ENCODE measurements at regions not wholly inside any gene's neighbourhood (a gene's known extent, or its start where the extent isn't known, plus 50 kb on each side); places are given as distances from the start of the nearest gene placed in this dataset.
A peak's percentile ranks its signal among the peaks of the same experiment; 100 is the strongest.

GRCh38 chr6:26161322-26161721, 74.1 kb downstream of the HFE start:
- Histone ChIP-seq H3K4me2 (ENCODE audit: low read depth, low read length, poor library complexity, severe bottlenecking) (no peak overlapping the region), H2AFZ (ENCODE audit: low read length) (no peak overlapping the region), H3K27me3 (ENCODE audit: insufficient read depth, low read length, poor library complexity, severe bottlenecking) (no peaks in the 10 kb centered on the region), H3K4me1 (ENCODE audit: insufficient read depth, low read length, poor library complexity, severe bottlenecking) (peaks cover 19% of the 10 kb centered on the region), H3K4me3 (ENCODE audit: low read length, poor library complexity, severe bottlenecking) (no peak overlapping the region), H3K9ac (ENCODE audit: low read depth, low read length, poor library complexity, severe bottlenecking) (no peak overlapping the region), H3K79me2 (ENCODE audit: insufficient read depth, low read length) (peaks cover 31% of the 10 kb centered on the region), H3K36me3 (ENCODE audit: insufficient read depth, low read length) (no peaks in the 10 kb centered on the region), H3F3A (ENCODE audit: low read depth) (peaks cover 19% of the 10 kb centered on the region), H3K9me3 (ENCODE audit: insufficient read depth, low read depth, low read length) (no peaks in the 10 kb centered on the region), H4K20me1 (ENCODE audit: insufficient read depth, low read length, poor library complexity, severe bottlenecking) (peaks cover 4% of the 10 kb centered on the region), H3K9me2 (replicated peaks; ENCODE audit: low read depth, low read length) (no peaks in the 10 kb centered on the region)
- no peak for TF ChIP-seq CTCF (conservative IDR thresholded peaks at IDR 0.05; ENCODE audit: low read length)
- TF ChIP-seq EZH2phosphoT487 (IDR thresholded peaks at IDR 0.05; ENCODE audit: borderline replicate concordance), result no peak

- H3K9me2 ChIP-seq (replicated peaks; ENCODE audit: low read depth, low read length), result no peaks in the 10 kb centered on the region
- TF ChIP-seq EZH2phosphoT487 (IDR thresholded peaks at IDR 0.05; ENCODE audit: borderline replicate concordance) (no peak), CTCF (conservative IDR thresholded peaks at IDR 0.05; ENCODE audit: low read length) (no peak)
- peaks cover 10% of the 10 kb centered on the region for H3F3A ChIP-seq (ENCODE audit: low read depth)
- H3K79me2 ChIP-seq (ENCODE audit: insufficient read depth, low read length), result peaks cover 35% of the 10 kb centered on the region
- no peak overlapping the region for H2AFZ ChIP-seq (ENCODE audit: low read length)
- no peak overlapping the region for H3K4me3 ChIP-seq (ENCODE audit: low read length, poor library complexity, severe bottlenecking)
- H3K9ac ChIP-seq (ENCODE audit: low read depth, low read length, poor library complexity, severe bottlenecking), result no peak overlapping the region
- peaks cover 4% of the 10 kb centered on the region for H4K20me1 ChIP-seq (ENCODE audit: insufficient read depth, low read length, poor library complexity, severe bottlenecking)
- peaks cover 22% of the 10 kb centered on the region for H3K4me1 ChIP-seq (ENCODE audit: insufficient read depth, low read length, poor library complexity, severe bottlenecking)
- H3K9me3 ChIP-seq (ENCODE audit: insufficient read depth, low read depth, low read length), result no peaks in the 10 kb centered on the region
- no peaks in the 10 kb centered on the region for H3K36me3 ChIP-seq (ENCODE audit: insufficient read depth, low read length)
- no peak overlapping the region for H3K4me2 ChIP-seq (ENCODE audit: low read depth, low read length, poor library complexity, severe bottlenecking)
- H3K27me3 ChIP-seq (ENCODE audit: insufficient read depth, low read length, poor library complexity, severe bottlenecking), result no peaks in the 10 kb centered on the region
Observed at GRCh38 chr6:26162399-26162798, 75.2 kb downstream of the HFE start.

- Histone ChIP-seq H3K79me2 (ENCODE audit: insufficient read depth, low read length) (peaks cover 40% of the 10 kb centered on the region), H3K9me2 (replicated peaks; ENCODE audit: low read depth, low read length) (no peaks in the 10 kb centered on the region), H4K20me1 (ENCODE audit: insufficient read depth, low read length, poor library complexity, severe bottlenecking) (peaks cover 4% of the 10 kb centered on the region), H2AFZ (ENCODE audit: low read length) (no peak overlapping the region), H3F3A (ENCODE audit: low read depth) (peaks cover 4% of the 10 kb centered on the region), H3K9me3 (ENCODE audit: insufficient read depth, low read depth, low read length) (no peaks in the 10 kb centered on the region), H3K36me3 (ENCODE audit: insufficient read depth, low read length) (no peaks in the 10 kb centered on the region), H3K4me3 (ENCODE audit: low read length, poor library complexity, severe bottlenecking) (peak overlapping the region; percentile 11), H3K4me2 (ENCODE audit: low read depth, low read length, poor library complexity, severe bottlenecking) (peak overlapping the region; percentile 35), H3K27me3 (ENCODE audit: insufficient read depth, low read length, poor library complexity, severe bottlenecking) (no peaks in the 10 kb centered on the region), H3K4me1 (ENCODE audit: insufficient read depth, low read length, poor library complexity, severe bottlenecking) (peaks cover 23% of the 10 kb centered on the region), H3K9ac (ENCODE audit: low read depth, low read length, poor library complexity, severe bottlenecking) (peak overlapping the region; percentile 20)
- no peak for TF ChIP-seq EZH2phosphoT487 (IDR thresholded peaks at IDR 0.05; ENCODE audit: borderline replicate concordance)
- TF ChIP-seq CTCF (conservative IDR thresholded peaks at IDR 0.05; ENCODE audit: low read length), result no peak
Observed at GRCh38 chr6:26163427-26164119, 76.3 kb downstream of the HFE start.
